B cell (primary cell): ENCODE measurements at regions not wholly inside any gene's neighbourhood (a gene's known extent, or its start where the extent isn't known, plus 50 kb on each side); places are given as distances from the start of the nearest gene placed in this dataset.

Experiments
- EZH2 ChIP-seq: IDR thresholded peaks from 2 replicates; pipeline ENCODE4 v1.6.1; 2012; ENCODE audit warnings: borderline replicate concordance, low read depth, mild to moderate bottlenecking, moderate library complexity, low read length; ENCODE audit not compliant: insufficient read depth, poor library complexity, severe bottlenecking
- TF ChIP-seq, protein P1 (sequence below): fragments of 200-600 bp; IDR thresholded peaks from one replicate; pipeline ENCODE4 v1.8.0; 2022; ENCODE audit warnings: antibody characterized with exemption, mild to moderate bottlenecking

GRCh38 chr18:51908598-51908944 is 431.4 kb upstream of the DCC start:
- TF ChIP-seq, protein P1, sequence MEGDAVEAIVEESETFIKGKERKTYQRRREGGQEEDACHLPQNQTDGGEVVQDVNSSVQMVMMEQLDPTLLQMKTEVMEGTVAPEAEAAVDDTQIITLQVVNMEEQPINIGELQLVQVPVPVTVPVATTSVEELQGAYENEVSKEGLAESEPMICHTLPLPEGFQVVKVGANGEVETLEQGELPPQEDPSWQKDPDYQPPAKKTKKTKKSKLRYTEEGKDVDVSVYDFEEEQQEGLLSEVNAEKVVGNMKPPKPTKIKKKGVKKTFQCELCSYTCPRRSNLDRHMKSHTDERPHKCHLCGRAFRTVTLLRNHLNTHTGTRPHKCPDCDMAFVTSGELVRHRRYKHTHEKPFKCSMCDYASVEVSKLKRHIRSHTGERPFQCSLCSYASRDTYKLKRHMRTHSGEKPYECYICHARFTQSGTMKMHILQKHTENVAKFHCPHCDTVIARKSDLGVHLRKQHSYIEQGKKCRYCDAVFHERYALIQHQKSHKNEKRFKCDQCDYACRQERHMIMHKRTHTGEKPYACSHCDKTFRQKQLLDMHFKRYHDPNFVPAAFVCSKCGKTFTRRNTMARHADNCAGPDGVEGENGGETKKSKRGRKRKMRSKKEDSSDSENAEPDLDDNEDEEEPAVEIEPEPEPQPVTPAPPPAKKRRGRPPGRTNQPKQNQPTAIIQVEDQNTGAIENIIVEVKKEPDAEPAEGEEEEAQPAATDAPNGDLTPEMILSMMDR: no peak
- TF ChIP-seq EZH2: no peak
